HCT116 (cell line): ENCODE measurements at regions not wholly inside any gene's neighbourhood (a gene's known extent, or its start where the extent isn't known, plus 50 kb on each side); places are given as distances from the start of the nearest gene placed in this dataset.

Source experiments
- ATAC-seq: fragments of 200-7000 bp; cut with Tn5 transposase; 2 replicates; pipeline ENCODE4 v1.9.1; 2020; ENCODE audit warnings: mild to moderate bottlenecking, moderate library complexity
- BruUV-seq: library from RNA; stranded (reverse); fragments of 400-500 nt; replicated peaks from 2 replicates; lab custom pipeline; 2021; lab: Mats Ljungman, UMichigan
- CTCF ChIA-PET: fragments of 300-600 bp; sonication (Branson Sonifier 250); formaldehyde crosslinking; loops from one replicate; lab custom pipeline; 2021; ENCODE audit warnings: antibody characterized with exemption; lab: Charles Lee
- POLR2A ChIA-PET: fragments of 300-600, 350-600 bp; sonication (Branson Sonifier 250); formaldehyde crosslinking; loops from one replicate; lab custom pipeline; 2021; ENCODE audit warnings: antibody characterized with exemption; lab: Charles Lee
- RAD21 ChIA-PET, 2 experiments: fragments of 300-600 bp; sonication (Branson Sonifier 250); formaldehyde crosslinking; loops; one replicate each; lab custom pipeline; 2023; ENCODE audit warnings: low total read pairs in 2 of 2; ENCODE audit not compliant: uncharacterized antibody in 2 of 2, unreplicated experiment in 2 of 2, low non-redundant PET in 1 of 2; lab: Charles Lee
- DNase-seq: peaks from one replicate; pipeline ENCODE4 v3.0.0-alpha.2; 2010; ENCODE audit warnings: low read depth, low spot score
- H2AFZ ChIP-seq: fragments of 200-600 bp; shearing (Covaris generic), sonication (generic); 2 replicates; pipeline ENCODE4 v1.6.1; 2017; ENCODE audit warnings: low read depth, mixed run types, mixed read lengths, antibody characterized with exemption, low read length; ENCODE audit not compliant: poor library complexity, severe bottlenecking
- H3K27ac ChIP-seq: 2 replicates; pipeline ENCODE4 v1.5.1; 2012; ENCODE audit warnings: low read depth, low read length
- H3K27me3 ChIP-seq: fragments of 200-600 bp; sonication (generic); 2 replicates; pipeline ENCODE4 v1.6.1; 2016; ENCODE audit warnings: mixed run types, low read length, mixed read lengths; ENCODE audit not compliant: insufficient read depth
- H3K36me3 ChIP-seq, 2 experiments: fragments of 200-500 bp in 1 of 2; fragments of 200-600 bp in 1 of 2; sonication (Bioruptor generic) in 1 of 2; sonication (generic) in 1 of 2; 2 replicates each; pipeline versions ENCODE4 v1.5.1 to v1.6.1; 2014 to 2016; ENCODE audit warnings: low read length in 2 of 2, inconsistent platforms in 1 of 2, mixed read lengths in 1 of 2, mixed run types in 1 of 2; ENCODE audit not compliant: insufficient read depth in 2 of 2, control insufficient read depth in 1 of 2
- H3K4me1 ChIP-seq, 2 experiments: fragments of 200-600 bp in 1 of 2; sonication (generic) in 1 of 2; 2 replicates each; pipeline versions ENCODE4 v1.5.1 to v1.6.1; 2012 to 2017; ENCODE audit warnings: low read length in 2 of 2, inconsistent platforms in 1 of 2, mild to moderate bottlenecking in 1 of 2, mixed read lengths in 1 of 2, mixed run types in 1 of 2, moderate library complexity in 1 of 2; ENCODE audit not compliant: insufficient read depth in 2 of 2, control insufficient read depth in 1 of 2
- H3K4me2 ChIP-seq: fragments of 200-600 bp; sonication (generic); 2 replicates; pipeline ENCODE4 v1.6.1; 2017; ENCODE audit warnings: mixed run types, low read length, mixed read lengths
- H3K4me3 ChIP-seq, 2 experiments: fragments of 200-600 bp in 1 of 2; sonication (generic) in 1 of 2; replicated peaks in 1 of 2; 2 replicates each; pipeline ENCODE4 v1.5.1; 2011 to 2016; ENCODE audit warnings: low read length in 2 of 2, control low read depth in 1 of 2, low read depth in 1 of 2, mild to moderate bottlenecking in 1 of 2, mixed read lengths in 1 of 2, mixed run types in 1 of 2
- H3K79me2 ChIP-seq: fragments of 200-600 bp; sonication (generic); 2 replicates; pipeline ENCODE4 v1.6.1; 2017; ENCODE audit warnings: mild to moderate bottlenecking, mixed run types, low read length, moderate library complexity, mixed read lengths; ENCODE audit not compliant: insufficient read depth
- H3K9ac ChIP-seq: fragments of 200-600 bp; sonication (generic); 2 replicates; pipeline ENCODE4 v1.6.1; 2016; ENCODE audit warnings: low read length, mixed read lengths
- H3K9me2 ChIP-seq: fragments of 200-600 bp; sonication (generic), shearing (Covaris generic); 2 replicates; pipeline ENCODE4 v1.6.1; 2017; ENCODE audit warnings: mixed run types, mild to moderate bottlenecking, moderate library complexity; ENCODE audit not compliant: insufficient read depth
- H3K9me3 ChIP-seq, 2 experiments: fragments of 200-500 bp in 1 of 2; fragments of 200-600 bp in 1 of 2; sonication (Bioruptor generic) in 1 of 2; sonication (generic) in 1 of 2; 2 replicates each; pipeline ENCODE4 v1.6.1; 2014 to 2017; ENCODE audit warnings: low read length in 2 of 2, mixed read lengths in 2 of 2, inconsistent platforms in 1 of 2, low read depth in 1 of 2, mild to moderate bottlenecking in 1 of 2, mixed run types in 1 of 2, moderate library complexity in 1 of 2; ENCODE audit not compliant: control insufficient read depth in 1 of 2, insufficient read depth in 1 of 2
- H4K20me1 ChIP-seq: fragments of 200-600 bp; sonication (generic), shearing (Covaris generic); 2 replicates; pipeline ENCODE4 v1.6.1; 2017; ENCODE audit warnings: mixed run types, mild to moderate bottlenecking, moderate library complexity; ENCODE audit not compliant: insufficient read depth
- CBX3 ChIP-seq: IDR thresholded peaks from 2 replicates; pipeline ENCODE4 v1.6.1; 2012; ENCODE audit warnings: low read depth
- CEBPB ChIP-seq: IDR thresholded peaks from 2 replicates; pipeline ENCODE4 v1.6.1; 2012; ENCODE audit warnings: low read depth
- ELF1 ChIP-seq: IDR thresholded peaks from 2 replicates; pipeline ENCODE4 v1.6.1; 2012; ENCODE audit warnings: low read depth, borderline replicate concordance
- FOSL1 ChIP-seq: IDR thresholded peaks from 2 replicates; pipeline ENCODE4 v1.6.1; 2012; ENCODE audit warnings: low read depth
- JUND ChIP-seq: IDR thresholded peaks from 2 replicates; pipeline ENCODE4 v1.6.1; 2012
- RAD21 ChIP-seq: IDR thresholded peaks from 2 replicates; pipeline ENCODE4 v1.6.1; 2012; ENCODE audit warnings: low read depth, mild to moderate bottlenecking
- SIN3A ChIP-seq: IDR thresholded peaks from 2 replicates; pipeline ENCODE4 v1.6.1; 2012; ENCODE audit warnings: low read depth
- TCF7L2 ChIP-seq: IDR thresholded peaks from 2 replicates; pipeline ENCODE4 v1.7.0; 2011; ENCODE audit warnings: borderline replicate concordance, inconsistent platforms; ENCODE audit not compliant: insufficient read depth, insufficient read length; ENCODE audit errors: extremely low read depth
- YY1 ChIP-seq: IDR thresholded peaks from 2 replicates; pipeline ENCODE4 v1.6.1; 2011; ENCODE audit warnings: low read length, low read depth, moderate library complexity, mild to moderate bottlenecking; ENCODE audit not compliant: insufficient replicate concordance; ENCODE audit errors: extremely low read depth
- ZBTB33 ChIP-seq: IDR thresholded peaks from 2 replicates; pipeline ENCODE4 v1.6.1; 2011; ENCODE audit warnings: mild to moderate bottlenecking, low read length, moderate library complexity; ENCODE audit not compliant: insufficient replicate concordance; ENCODE audit errors: extremely low read depth
- ZFX ChIP-seq: fragments of 450-650 bp; IDR thresholded peaks from 2 replicates; pipeline ENCODE4 v1.6.1; 2017
- ZNF274 ChIP-seq: fragments of 200-500 bp; sonication (Bioruptor generic); IDR thresholded peaks from 2 replicates; pipeline ENCODE4 v1.6.1; 2014; ENCODE audit warnings: mild to moderate bottlenecking, low read depth, low read length, inconsistent platforms
- intact Hi-C: fragments of 100-400 bp; cut with micrococcal nuclease; formaldehyde crosslinking; loops from 2 replicates; pipeline ENCODE4 v1.10.0; 2022
- TF ChIP-seq, protein P1 (sequence below), 3 experiments: fragments of 200-600 bp in 1 of 3; sonication (generic) in 1 of 3; IDR thresholded peaks in 2 of 3; conservative IDR thresholded peaks in 1 of 3; 2 replicates each; pipeline ENCODE4 v1.5.1; 2012 to 2017; ENCODE audit warnings: low read depth in 2 of 3, low read length in 2 of 3, antibody characterized with exemption in 1 of 3, borderline replicate concordance in 1 of 3, control low read depth in 1 of 3, mild to moderate bottlenecking in 1 of 3, mixed read lengths in 1 of 3, mixed run types in 1 of 3, moderate library complexity in 1 of 3; ENCODE audit not compliant: insufficient read depth in 1 of 3
- TF ChIP-seq, protein P2 (sequence below): IDR thresholded peaks from 2 replicates; pipeline ENCODE4 v1.6.1; 2012; ENCODE audit warnings: low read depth
- TF ChIP-seq, protein P3 (sequence below): IDR thresholded peaks from 2 replicates; pipeline ENCODE4 v1.6.1; 2012
- TF ChIP-seq, protein P4 (sequence below): IDR thresholded peaks from 2 replicates; pipeline ENCODE4 v1.6.1; 2012

DNA sequence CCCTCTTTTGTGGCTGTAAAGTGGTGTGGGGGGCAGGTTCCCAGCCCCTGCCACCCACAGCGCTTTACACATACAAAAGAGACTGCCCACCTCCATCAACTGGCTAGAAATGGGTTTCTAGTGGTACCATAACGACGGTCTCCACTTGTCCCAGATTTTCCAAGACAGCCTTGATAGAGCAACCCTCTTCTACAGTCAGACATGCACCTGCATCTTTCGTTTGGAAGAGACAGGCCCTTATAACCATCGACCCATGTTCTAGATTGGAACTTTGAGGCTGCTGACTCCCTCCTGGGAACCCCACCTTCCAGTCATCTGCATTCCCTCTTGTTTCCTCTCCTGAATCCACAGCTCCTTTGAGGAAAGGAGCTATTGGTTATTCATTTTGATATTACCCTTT is 63.1 kb downstream of the GSX1 start:
- Histone ChIP-seq H3K9me3 (no peaks in the 10 kb centered on the region), H3K79me2 (no peaks in the 10 kb centered on the region), H3K4me1 (peaks cover 0 to 5% of the 10 kb centered on the region in 2 experiments; a peak in 2 of 4 replicates), H3K27me3 (no peaks in the 10 kb centered on the region; the same call in 1 of the 2 replicates), H3K27ac (no peak overlapping the region), H2AFZ (no peak overlapping the region), H3K4me2 (no peak overlapping the region), H3K9ac (no peak overlapping the region), H3K9me2 (no peaks in the 10 kb centered on the region), H3K4me3 (no peak overlapping the region), H3K36me3 (no peaks in the 10 kb centered on the region), H4K20me1 (no peaks in the 10 kb centered on the region)
- TF ChIP-seq RAD21 (no peak), SIN3A (no peak), ZBTB33 (no peak), JUND (no peak), ELF1 (no peak), ZNF274 (no peak), ZFX (no peak), FOSL1 (no peak), CEBPB (no peak), CBX3 (no peak), YY1 (no peak), TCF7L2 (no peak)
- TF ChIP-seq, protein P1, sequence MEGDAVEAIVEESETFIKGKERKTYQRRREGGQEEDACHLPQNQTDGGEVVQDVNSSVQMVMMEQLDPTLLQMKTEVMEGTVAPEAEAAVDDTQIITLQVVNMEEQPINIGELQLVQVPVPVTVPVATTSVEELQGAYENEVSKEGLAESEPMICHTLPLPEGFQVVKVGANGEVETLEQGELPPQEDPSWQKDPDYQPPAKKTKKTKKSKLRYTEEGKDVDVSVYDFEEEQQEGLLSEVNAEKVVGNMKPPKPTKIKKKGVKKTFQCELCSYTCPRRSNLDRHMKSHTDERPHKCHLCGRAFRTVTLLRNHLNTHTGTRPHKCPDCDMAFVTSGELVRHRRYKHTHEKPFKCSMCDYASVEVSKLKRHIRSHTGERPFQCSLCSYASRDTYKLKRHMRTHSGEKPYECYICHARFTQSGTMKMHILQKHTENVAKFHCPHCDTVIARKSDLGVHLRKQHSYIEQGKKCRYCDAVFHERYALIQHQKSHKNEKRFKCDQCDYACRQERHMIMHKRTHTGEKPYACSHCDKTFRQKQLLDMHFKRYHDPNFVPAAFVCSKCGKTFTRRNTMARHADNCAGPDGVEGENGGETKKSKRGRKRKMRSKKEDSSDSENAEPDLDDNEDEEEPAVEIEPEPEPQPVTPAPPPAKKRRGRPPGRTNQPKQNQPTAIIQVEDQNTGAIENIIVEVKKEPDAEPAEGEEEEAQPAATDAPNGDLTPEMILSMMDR (IDR thresholded peaks at IDR 0.05 in 2 of 3, conservative IDR thresholded peaks at IDR 0.05 in 1 of 3; ENCODE audit: borderline replicate concordance in 1 of 3, insufficient read depth in 1 of 3, low read depth in 2 of 3, low read length in 2 of 3): no peak
- TF ChIP-seq, protein P2, sequence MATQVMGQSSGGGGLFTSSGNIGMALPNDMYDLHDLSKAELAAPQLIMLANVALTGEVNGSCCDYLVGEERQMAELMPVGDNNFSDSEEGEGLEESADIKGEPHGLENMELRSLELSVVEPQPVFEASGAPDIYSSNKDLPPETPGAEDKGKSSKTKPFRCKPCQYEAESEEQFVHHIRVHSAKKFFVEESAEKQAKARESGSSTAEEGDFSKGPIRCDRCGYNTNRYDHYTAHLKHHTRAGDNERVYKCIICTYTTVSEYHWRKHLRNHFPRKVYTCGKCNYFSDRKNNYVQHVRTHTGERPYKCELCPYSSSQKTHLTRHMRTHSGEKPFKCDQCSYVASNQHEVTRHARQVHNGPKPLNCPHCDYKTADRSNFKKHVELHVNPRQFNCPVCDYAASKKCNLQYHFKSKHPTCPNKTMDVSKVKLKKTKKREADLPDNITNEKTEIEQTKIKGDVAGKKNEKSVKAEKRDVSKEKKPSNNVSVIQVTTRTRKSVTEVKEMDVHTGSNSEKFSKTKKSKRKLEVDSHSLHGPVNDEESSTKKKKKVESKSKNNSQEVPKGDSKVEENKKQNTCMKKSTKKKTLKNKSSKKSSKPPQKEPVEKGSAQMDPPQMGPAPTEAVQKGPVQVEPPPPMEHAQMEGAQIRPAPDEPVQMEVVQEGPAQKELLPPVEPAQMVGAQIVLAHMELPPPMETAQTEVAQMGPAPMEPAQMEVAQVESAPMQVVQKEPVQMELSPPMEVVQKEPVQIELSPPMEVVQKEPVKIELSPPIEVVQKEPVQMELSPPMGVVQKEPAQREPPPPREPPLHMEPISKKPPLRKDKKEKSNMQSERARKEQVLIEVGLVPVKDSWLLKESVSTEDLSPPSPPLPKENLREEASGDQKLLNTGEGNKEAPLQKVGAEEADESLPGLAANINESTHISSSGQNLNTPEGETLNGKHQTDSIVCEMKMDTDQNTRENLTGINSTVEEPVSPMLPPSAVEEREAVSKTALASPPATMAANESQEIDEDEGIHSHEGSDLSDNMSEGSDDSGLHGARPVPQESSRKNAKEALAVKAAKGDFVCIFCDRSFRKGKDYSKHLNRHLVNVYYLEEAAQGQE: no peak
- TF ChIP-seq, protein P3, sequence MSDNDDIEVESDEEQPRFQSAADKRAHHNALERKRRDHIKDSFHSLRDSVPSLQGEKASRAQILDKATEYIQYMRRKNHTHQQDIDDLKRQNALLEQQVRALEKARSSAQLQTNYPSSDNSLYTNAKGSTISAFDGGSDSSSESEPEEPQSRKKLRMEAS: no peak
- TF ChIP-seq, protein P4, sequence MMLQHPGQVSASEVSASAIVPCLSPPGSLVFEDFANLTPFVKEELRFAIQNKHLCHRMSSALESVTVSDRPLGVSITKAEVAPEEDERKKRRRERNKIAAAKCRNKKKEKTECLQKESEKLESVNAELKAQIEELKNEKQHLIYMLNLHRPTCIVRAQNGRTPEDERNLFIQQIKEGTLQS: no peak
- POLR2A ChIA-PET: no interaction called here
- ATAC-seq (no peak), DNase-seq (no peak)
- intact Hi-C loops: no loop called here
- BruUV-seq: no TSS peak
- CTCF ChIA-PET: no interaction called here
- RAD21 ChIA-PET: no interaction called here
